Natural killer cell (primary cell): ENCODE measurements at regions not wholly inside any gene's neighbourhood (a gene's known extent, or its start where the extent isn't known, plus 50 kb on each side); places are given as distances from the start of the nearest gene placed in this dataset.

Source experiments
- ATAC-seq, 3 donors: fragments of 150-1000 bp in 2 of 3; fragments of 200-7000 bp in 1 of 3; cut with Tn5 transposase; 1 replicate in 1 of 3; 2 replicates in 2 of 3; pipeline ENCODE4 v1.10.0; 2021; ENCODE audit warnings: mild to moderate bottlenecking in 2 of 3, moderate library complexity in 2 of 3
- DNase-seq, 2 donors: peaks; one replicate each; pipeline versions ENCODE4 v3.0.0 to v3.0.0-alpha.2; 2013 to 2021; ENCODE audit warnings: mixed read lengths in 1 of 2
- H3K27ac ChIP-seq: one replicate; pipeline ENCODE4 v1.5.1; 2013; ENCODE audit warnings: mild to moderate bottlenecking, low read length
- H3K27me3 ChIP-seq: one replicate; pipeline ENCODE4 v1.6.1; 2013; ENCODE audit warnings: low read length; ENCODE audit not compliant: control insufficient read depth, insufficient read depth
- H3K36me3 ChIP-seq: one replicate; pipeline ENCODE4 v1.6.1; 2013; ENCODE audit warnings: low read length; ENCODE audit not compliant: control insufficient read depth, insufficient read depth
- H3K4me1 ChIP-seq: one replicate; pipeline ENCODE4 v1.6.1; 2013; ENCODE audit warnings: low read length; ENCODE audit not compliant: control insufficient read depth, insufficient read depth
- H3K4me3 ChIP-seq: one replicate; pipeline ENCODE4 v1.5.1; 2013; ENCODE audit warnings: low read length
- H3K9me3 ChIP-seq: one replicate; pipeline ENCODE4 v1.6.1; 2013; ENCODE audit warnings: low read length; ENCODE audit not compliant: control insufficient read depth, insufficient read depth
- H3K27ac Mint-ChIP-seq, 2 donors: one replicate each; pipeline ENCODE4 v1.8.0; 2022; ENCODE audit warnings: mild to moderate bottlenecking in 2 of 2, mixed read lengths in 2 of 2, moderate library complexity in 1 of 2
- H3K27me3 Mint-ChIP-seq, 2 donors: one replicate each; pipeline ENCODE4 v1.8.0; 2022; ENCODE audit warnings: low read depth in 2 of 2, mixed read lengths in 2 of 2
- H3K36me3 Mint-ChIP-seq: one replicate; pipeline ENCODE4 v1.8.0; 2022; ENCODE audit warnings: mixed read lengths
- H3K4me1 Mint-ChIP-seq, 2 donors: one replicate each; pipeline ENCODE4 v1.8.0; 2022; ENCODE audit warnings: mixed read lengths in 2 of 2
- H3K4me3 Mint-ChIP-seq: one replicate; pipeline ENCODE4 v1.8.0; 2022; ENCODE audit warnings: mild to moderate bottlenecking, moderate library complexity, mixed read lengths
- H3K9me3 Mint-ChIP-seq, 2 donors: one replicate each; pipeline ENCODE4 v1.8.0; 2022; ENCODE audit warnings: mixed read lengths in 2 of 2
- WGBS: methylation state at CpG from one replicate; pipeline ENCODE4 v1.1.7; 2013; ENCODE audit warnings: missing lambda C conversion rate; ENCODE audit not compliant: insufficient coverage; 5-methylcytosine and 5-hydroxymethylcytosine counted together
- intact Hi-C: fragments of 100-400 bp; cut with micrococcal nuclease; formaldehyde crosslinking; loops from one replicate; pipeline ENCODE4 v1.14.2; 2022
- TF ChIP-seq, protein P1 (sequence below): fragments of 200-600 bp; IDR thresholded peaks from one replicate; pipeline ENCODE4 v1.8.0; 2022; ENCODE audit warnings: antibody characterized with exemption

- Histone ChIP-seq H3K4me3 (no peak overlapping the region), H3K27ac (no peak overlapping the region), H3K4me1 (no peaks in the 10 kb centered on the region), H3K9me3 (no peaks in the 10 kb centered on the region), H3K27me3 (no peaks in the 10 kb centered on the region), H3K36me3 (no peaks in the 10 kb centered on the region)
- no peak overlapping the region for H3K4me3 Mint-ChIP-seq
- whole genome bisulfite sequencing: 55% methylated on average over 4 of the region's 5 CpGs
- ATAC-seq (no peak), DNase-seq (no peak)
- no peaks in the 10 kb centered on the region for H3K4me1 Mint-ChIP-seq
- H3K36me3 Mint-ChIP-seq: no peaks in the 10 kb centered on the region
- peaks cover 6 to 9% of the 10 kb centered on the region in 2 donors for H3K9me3 Mint-ChIP-seq
- no peak overlapping the region for H3K27ac Mint-ChIP-seq
- TF ChIP-seq, protein P1, sequence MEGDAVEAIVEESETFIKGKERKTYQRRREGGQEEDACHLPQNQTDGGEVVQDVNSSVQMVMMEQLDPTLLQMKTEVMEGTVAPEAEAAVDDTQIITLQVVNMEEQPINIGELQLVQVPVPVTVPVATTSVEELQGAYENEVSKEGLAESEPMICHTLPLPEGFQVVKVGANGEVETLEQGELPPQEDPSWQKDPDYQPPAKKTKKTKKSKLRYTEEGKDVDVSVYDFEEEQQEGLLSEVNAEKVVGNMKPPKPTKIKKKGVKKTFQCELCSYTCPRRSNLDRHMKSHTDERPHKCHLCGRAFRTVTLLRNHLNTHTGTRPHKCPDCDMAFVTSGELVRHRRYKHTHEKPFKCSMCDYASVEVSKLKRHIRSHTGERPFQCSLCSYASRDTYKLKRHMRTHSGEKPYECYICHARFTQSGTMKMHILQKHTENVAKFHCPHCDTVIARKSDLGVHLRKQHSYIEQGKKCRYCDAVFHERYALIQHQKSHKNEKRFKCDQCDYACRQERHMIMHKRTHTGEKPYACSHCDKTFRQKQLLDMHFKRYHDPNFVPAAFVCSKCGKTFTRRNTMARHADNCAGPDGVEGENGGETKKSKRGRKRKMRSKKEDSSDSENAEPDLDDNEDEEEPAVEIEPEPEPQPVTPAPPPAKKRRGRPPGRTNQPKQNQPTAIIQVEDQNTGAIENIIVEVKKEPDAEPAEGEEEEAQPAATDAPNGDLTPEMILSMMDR: no peak
- no peaks in the 10 kb centered on the region for H3K27me3 Mint-ChIP-seq
- intact Hi-C loops: no loop called here
Observed at GRCh38 chr3:65020281-65021160, 332.7 kb upstream of the ADAMTS9 start.

GRCh38 chr3:65019443-65020055 lies 331.7 kb upstream of the ADAMTS9 start:
- H3K4me3 ChIP-seq: no peak overlapping the region
- no peaks in the 10 kb centered on the region for H3K9me3 ChIP-seq
- WGBS: 80% methylated on average over 5 of the region's 9 CpGs
- H3K36me3 Mint-ChIP-seq: no peaks in the 10 kb centered on the region
- no peak overlapping the region for H3K27ac ChIP-seq
- H3K27me3 Mint-ChIP-seq: no peaks in the 10 kb centered on the region
- H3K4me1 Mint-ChIP-seq: no peaks in the 10 kb centered on the region
- H3K27me3 ChIP-seq: no peaks in the 10 kb centered on the region
- no peak for ATAC-seq
- H3K27ac Mint-ChIP-seq: no peak overlapping the region
- peaks cover 6 to 9% of the 10 kb centered on the region in 2 donors for H3K9me3 Mint-ChIP-seq
- TF ChIP-seq, protein P1: no peak
- H3K4me3 Mint-ChIP-seq: no peak overlapping the region
- H3K36me3 ChIP-seq: no peaks in the 10 kb centered on the region
- intact Hi-C loops: no loop called here
- no peaks in the 10 kb centered on the region for H3K4me1 ChIP-seq
- no peak for DNase-seq

DNA sequence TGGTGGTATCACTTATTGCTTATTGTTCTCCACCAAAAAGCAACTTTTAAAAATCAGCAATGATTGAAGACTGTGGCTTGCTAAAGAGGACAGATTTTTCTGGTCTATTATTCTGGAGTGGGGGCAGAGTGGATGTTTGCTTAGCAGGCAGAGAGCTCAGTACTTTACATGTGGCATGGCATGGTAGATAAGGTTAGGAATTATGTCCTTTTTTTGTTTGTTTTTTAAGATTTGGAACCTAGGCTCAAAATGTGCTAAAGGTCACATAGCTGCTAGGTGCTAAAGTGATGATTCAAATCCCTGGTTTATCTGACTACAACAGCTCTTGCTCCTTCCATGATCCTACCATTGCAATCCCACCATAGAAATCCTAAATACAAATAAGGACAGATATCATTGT lies 331.0 kb upstream of the ADAMTS9 start:
- no peaks in the 10 kb centered on the region for H3K36me3 ChIP-seq
- Mint-ChIP-seq H3K36me3 (no peaks in the 10 kb centered on the region), H3K4me1 (no peaks in the 10 kb centered on the region), H3K27me3 (no peaks in the 10 kb centered on the region), H3K4me3 (no peak overlapping the region), H3K27ac (no peak overlapping the region), H3K9me3 (peaks cover 9 to 12% of the 10 kb centered on the region in 2 donors)
- intact Hi-C loops: no loop called here
- ATAC-seq: no peak
- no peaks in the 10 kb centered on the region for H3K27me3 ChIP-seq
- DNase-seq: no peak
- TF ChIP-seq, protein P1: no peak
- no peak overlapping the region for H3K4me3 ChIP-seq
- no peaks in the 10 kb centered on the region for H3K9me3 ChIP-seq
- H3K4me1 ChIP-seq: no peaks in the 10 kb centered on the region
- no peak overlapping the region for H3K27ac ChIP-seq
